Keratinocyte (primary cell): ENCODE measurements at regions not wholly inside any gene's neighbourhood (a gene's known extent, or its start where the extent isn't known, plus 50 kb on each side); places are given as distances from the start of the nearest gene placed in this dataset.

Experiments used
- DNase-seq: peaks from one replicate; pipeline ENCODE4 v3.0.0-alpha.2; 2011; ENCODE audit warnings: low read depth, missing footprints, low spot score
- FAIRE-seq: peaks from 2 replicates; lab custom pipeline; 2011; peaks lifted over from hg19 to GRCh38; lab: Jason Lieb, UNC
- H2AFZ ChIP-seq: 2 replicates; pipeline ENCODE4 v1.6.0; 2012; ENCODE audit warnings: low read length, control low read depth, inconsistent platforms; ENCODE audit not compliant: control insufficient read depth
- H3K27ac ChIP-seq: 2 replicates; pipeline ENCODE4 v1.5.1; 2011; ENCODE audit warnings: low read length; ENCODE audit not compliant: control insufficient read depth, insufficient read depth
- H3K27me3 ChIP-seq: 3 replicates; pipeline ENCODE4 v1.6.0; 2011; ENCODE audit warnings: low read length; ENCODE audit not compliant: control insufficient read depth, insufficient read depth; ENCODE audit errors: extremely low read depth
- H3K36me3 ChIP-seq, 2 experiments: 2 replicates in 1 of 2; 3 replicates in 1 of 2; pipeline ENCODE4 v1.5.1; 2011; ENCODE audit warnings: low read length in 2 of 2, mild to moderate bottlenecking in 1 of 2; ENCODE audit not compliant: control insufficient read depth in 2 of 2, insufficient read depth in 2 of 2; ENCODE audit errors: extremely low read depth in 1 of 2
- H3K4me1 ChIP-seq: 3 replicates; pipeline ENCODE4 v1.5.1; 2011; ENCODE audit warnings: low read length; ENCODE audit not compliant: control insufficient read depth, insufficient read depth; ENCODE audit errors: extremely low read depth
- H3K4me2 ChIP-seq: 3 replicates; pipeline ENCODE4 v1.6.0; 2011; ENCODE audit warnings: low read depth, low read length; ENCODE audit not compliant: control insufficient read depth, insufficient read depth; ENCODE audit errors: extremely low read depth
- H3K4me3 ChIP-seq, 3 experiments: fragments of 200-600 bp in 1 of 3; sonication (generic) in 1 of 3; 2 replicates in 2 of 3; 3 replicates in 1 of 3; pipeline ENCODE4 v1.5.1; 2011 to 2016; ENCODE audit warnings: low read length in 3 of 3, mild to moderate bottlenecking in 3 of 3, control low read depth in 2 of 3, inconsistent platforms in 1 of 3, low read depth in 1 of 3, mixed read lengths in 1 of 3, mixed run types in 1 of 3, moderate library complexity in 1 of 3; ENCODE audit not compliant: control insufficient read depth in 2 of 3, insufficient read depth in 2 of 3; ENCODE audit errors: extremely low read depth in 1 of 3
- H3K79me2 ChIP-seq: 2 replicates; pipeline ENCODE4 v1.6.0; 2012; ENCODE audit warnings: low read length; ENCODE audit not compliant: control insufficient read depth, insufficient read depth
- H3K9ac ChIP-seq: 3 replicates; pipeline ENCODE4 v1.6.0; 2011; ENCODE audit warnings: low read length; ENCODE audit not compliant: control insufficient read depth, insufficient read depth; ENCODE audit errors: extremely low read depth
- H3K9me1 ChIP-seq: 3 replicates; pipeline ENCODE4 v1.6.0; 2011; ENCODE audit warnings: low read length; ENCODE audit not compliant: control insufficient read depth, insufficient read depth; ENCODE audit errors: extremely low read depth
- H3K9me3 ChIP-seq: 2 replicates; pipeline ENCODE4 v1.5.1; 2012; ENCODE audit warnings: low read depth, low read length; ENCODE audit not compliant: control insufficient read depth
- H4K20me1 ChIP-seq: 3 replicates; pipeline ENCODE4 v1.6.0; 2011; ENCODE audit warnings: low read length; ENCODE audit not compliant: control insufficient read depth, insufficient read depth; ENCODE audit errors: extremely low read depth
- CTCF ChIP-seq, 3 experiments: IDR thresholded peaks in 1 of 3; conservative IDR thresholded peaks in 1 of 3; optimal IDR thresholded peaks in 1 of 3; 2 replicates in 2 of 3; 3 replicates in 1 of 3; pipeline versions ENCODE3 to v1.5.1; 2011; ENCODE audit warnings: low read length in 3 of 3, mild to moderate bottlenecking in 3 of 3, moderate library complexity in 2 of 3, control low read depth in 1 of 3, inconsistent platforms in 1 of 3; ENCODE audit not compliant: insufficient read depth in 2 of 3; ENCODE audit errors: extremely low read depth in 1 of 3
- EZH2 ChIP-seq: IDR thresholded peaks from one replicate; pipeline ENCODE4 v1.6.1; 2012; ENCODE audit warnings: inconsistent platforms, mild to moderate bottlenecking, low read length, moderate library complexity
- dilution Hi-C: fragments of 300-500 bp; cut with MboI; formaldehyde crosslinking; loops from one replicate; pipeline ENCODE4 v1.7.0; 2020; ENCODE audit warnings: low sequenced_read_pairs; ENCODE audit not compliant: extremely low pct_ligation_motif_present

GRCh38 chr10:131841661-131842139, 59.1 kb upstream of the PPP2R2D start:
- H2AFZ ChIP-seq = no peak overlapping the region
- H3K4me3 ChIP-seq = no peak overlapping the region
- H3K4me2 ChIP-seq = no peak overlapping the region
- H3K27ac ChIP-seq = no peak overlapping the region
- no peaks in the 10 kb centered on the region for H3K9me1 ChIP-seq
- no peak for DNase-seq
- TF ChIP-seq CTCF (optimal IDR thresholded peaks at IDR 0.05 in 1 of 3, IDR thresholded peaks at IDR 0.05 in 1 of 3, conservative IDR thresholded peaks at IDR 0.05 in 1 of 3; ENCODE audit: extremely low read depth in 1 of 3, insufficient read depth in 2 of 3, low read length in 3 of 3) = no peak
- no peak for TF ChIP-seq EZH2
- H3K79me2 ChIP-seq = no peaks in the 10 kb centered on the region
- H3K27me3 ChIP-seq = no peaks in the 10 kb centered on the region
- dilution Hi-C loops = no loop called here
- no peaks in the 10 kb centered on the region for H4K20me1 ChIP-seq
- no peaks in the 10 kb centered on the region for H3K4me1 ChIP-seq
- no peaks in the 10 kb centered on the region for H3K36me3 ChIP-seq
- FAIRE-seq = no peak
- no peak overlapping the region for H3K9ac ChIP-seq
- peaks cover 4% of the 10 kb centered on the region for H3K9me3 ChIP-seq

DNA sequence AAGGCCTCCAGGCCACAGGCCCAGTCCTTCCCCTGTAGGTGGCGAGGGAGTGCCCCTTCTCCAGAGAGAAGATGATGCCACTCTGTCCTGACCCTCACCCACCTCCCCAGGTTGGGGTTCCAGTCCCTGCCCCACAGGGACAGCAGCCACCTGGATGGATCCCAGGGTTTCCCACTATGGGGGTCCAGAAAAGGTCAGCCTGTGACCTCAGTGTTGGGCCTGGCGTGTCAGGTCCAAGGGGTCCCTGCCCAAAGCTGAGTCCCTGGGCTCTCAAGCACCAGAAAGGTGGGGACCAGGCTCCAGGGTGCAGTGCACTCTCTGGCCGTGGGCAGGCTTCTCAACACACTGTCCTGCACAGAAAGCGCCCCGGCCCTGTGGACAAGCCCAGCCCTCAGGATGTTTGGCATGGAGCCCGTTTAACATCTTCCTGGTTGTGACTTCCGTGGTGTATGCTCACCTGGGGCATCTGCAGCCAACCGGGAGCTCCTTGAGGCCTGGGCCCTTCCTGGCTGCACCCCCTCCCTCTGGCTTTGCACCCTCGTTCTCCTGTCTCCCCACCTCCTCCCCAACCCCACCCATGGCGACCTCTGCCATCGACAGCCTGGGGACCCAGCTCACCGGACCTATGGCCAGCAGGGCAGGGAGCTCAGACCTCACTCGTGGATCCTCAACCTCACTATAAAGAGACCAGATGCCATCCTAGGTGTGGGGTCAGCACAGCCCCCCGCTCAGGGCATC, 58.3 kb upstream of the PPP2R2D start:
- Histone ChIP-seq H3K4me3 (no peak overlapping the region), H4K20me1 (no peaks in the 10 kb centered on the region), H3K27ac (no peak overlapping the region), H3K9me3 (peaks cover 5% of the 10 kb centered on the region), H3K4me1 (no peaks in the 10 kb centered on the region), H3K9ac (no peak overlapping the region), H3K4me2 (no peak overlapping the region), H3K36me3 (no peaks in the 10 kb centered on the region), H3K27me3 (no peaks in the 10 kb centered on the region), H2AFZ (no peak overlapping the region), H3K79me2 (no peaks in the 10 kb centered on the region), H3K9me1 (no peaks in the 10 kb centered on the region)
- dilution Hi-C loops = no loop called here
- DNase-seq (no peak), FAIRE-seq (no peak)
- TF ChIP-seq EZH2 (no peak), CTCF (optimal IDR thresholded peaks at IDR 0.05 in 1 of 3, IDR thresholded peaks at IDR 0.05 in 1 of 3, conservative IDR thresholded peaks at IDR 0.05 in 1 of 3; ENCODE audit: extremely low read depth in 1 of 3, insufficient read depth in 2 of 3, low read length in 3 of 3) (no peak)
